ENCODE measurements at regions not wholly inside any gene's neighbourhood (a gene's known extent, or its start where the extent isn't known, plus 50 kb on each side); places are given as distances from the start of the nearest gene placed in this dataset.

GRCh38 chr3:56890448-56891091 is 88.8 kb upstream of the ARHGEF3 start:
- DNase-seq: peak; percentile 63

- no peak for DNase-seq
Measured at GRCh38 chr3:56889131-56889530, 87.4 kb upstream of the ARHGEF3 start.

- no peak for DNase-seq
Measured at GRCh38 chr3:56887402-56888025, 85.8 kb upstream of the ARHGEF3 start.

GRCh38 chr3:56886314-56886713 is 84.6 kb upstream of the ARHGEF3 start:
- no peak for DNase-seq

DNA sequence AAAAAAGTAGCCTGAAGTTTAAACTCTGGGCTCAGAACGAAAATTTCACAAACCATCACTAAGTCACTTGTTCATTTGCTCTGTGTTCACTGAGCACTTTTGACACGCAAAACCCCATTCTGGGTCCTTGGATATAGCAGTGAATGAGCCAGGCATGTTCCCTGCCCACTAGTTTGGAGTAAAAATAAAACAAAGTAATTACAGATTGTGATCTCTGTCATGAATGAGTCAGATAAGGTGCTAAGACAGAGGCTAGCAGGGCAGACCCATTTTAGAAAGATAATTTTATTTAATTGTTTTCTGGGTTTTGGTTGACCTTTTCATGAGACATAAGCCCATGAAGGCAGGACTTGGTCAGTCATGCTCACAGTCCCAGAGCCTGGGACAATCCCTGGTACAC is 84.1 kb upstream of the ARHGEF3 start:
- DNase-seq: no peak

GRCh38 chr3:56885453-56885852 is 83.7 kb upstream of the ARHGEF3 start:
- DNase-seq: no peak

GRCh38 chr3:56884387-56884786 is 82.6 kb upstream of the ARHGEF3 start:
- peak; percentile 8 for DNase-seq

DNA sequence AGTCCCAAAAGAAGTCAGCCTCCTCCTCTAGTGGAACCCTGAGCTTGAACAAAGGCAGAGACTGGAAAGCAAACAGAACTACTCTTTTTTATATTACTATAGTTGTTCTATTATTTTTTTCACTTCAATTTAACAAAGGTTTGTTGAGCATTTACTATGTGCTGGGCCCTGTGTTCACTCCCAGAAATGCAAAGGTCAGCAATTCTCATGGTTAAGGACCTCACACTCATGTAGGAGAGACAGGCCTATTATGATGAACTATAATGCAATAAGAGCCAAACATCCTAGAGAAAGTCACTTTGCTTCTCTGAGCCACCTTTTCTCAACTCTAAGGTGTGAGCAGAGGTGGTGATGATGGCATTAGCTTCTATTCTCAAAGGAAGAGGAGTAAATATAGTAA is 82.1 kb upstream of the ARHGEF3 start:
- DNase-seq: no peak

- DNase-seq: no peak
Measured at GRCh38 chr3:56882896-56883295, 81.1 kb upstream of the ARHGEF3 start.

DNA sequence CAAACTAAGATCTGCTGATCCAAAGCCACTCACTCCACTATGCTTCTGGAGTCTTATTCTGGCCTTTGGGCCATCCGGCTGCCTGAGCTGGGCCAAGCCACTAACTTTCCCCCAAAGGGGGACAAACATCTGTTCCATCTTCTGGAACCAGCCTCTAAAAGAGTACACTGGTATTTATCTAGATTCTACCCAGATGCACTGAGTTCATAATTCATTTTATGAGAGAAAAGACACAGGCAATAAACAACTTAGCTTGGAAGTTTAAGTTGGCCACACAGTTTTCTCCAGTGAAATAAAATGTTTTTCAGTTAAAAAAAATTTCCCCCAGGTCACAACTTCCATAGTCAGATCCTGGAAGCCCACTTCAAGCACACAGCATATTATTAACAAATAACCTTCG is 80.1 kb upstream of the ARHGEF3 start:
- no peak for DNase-seq

DNA sequence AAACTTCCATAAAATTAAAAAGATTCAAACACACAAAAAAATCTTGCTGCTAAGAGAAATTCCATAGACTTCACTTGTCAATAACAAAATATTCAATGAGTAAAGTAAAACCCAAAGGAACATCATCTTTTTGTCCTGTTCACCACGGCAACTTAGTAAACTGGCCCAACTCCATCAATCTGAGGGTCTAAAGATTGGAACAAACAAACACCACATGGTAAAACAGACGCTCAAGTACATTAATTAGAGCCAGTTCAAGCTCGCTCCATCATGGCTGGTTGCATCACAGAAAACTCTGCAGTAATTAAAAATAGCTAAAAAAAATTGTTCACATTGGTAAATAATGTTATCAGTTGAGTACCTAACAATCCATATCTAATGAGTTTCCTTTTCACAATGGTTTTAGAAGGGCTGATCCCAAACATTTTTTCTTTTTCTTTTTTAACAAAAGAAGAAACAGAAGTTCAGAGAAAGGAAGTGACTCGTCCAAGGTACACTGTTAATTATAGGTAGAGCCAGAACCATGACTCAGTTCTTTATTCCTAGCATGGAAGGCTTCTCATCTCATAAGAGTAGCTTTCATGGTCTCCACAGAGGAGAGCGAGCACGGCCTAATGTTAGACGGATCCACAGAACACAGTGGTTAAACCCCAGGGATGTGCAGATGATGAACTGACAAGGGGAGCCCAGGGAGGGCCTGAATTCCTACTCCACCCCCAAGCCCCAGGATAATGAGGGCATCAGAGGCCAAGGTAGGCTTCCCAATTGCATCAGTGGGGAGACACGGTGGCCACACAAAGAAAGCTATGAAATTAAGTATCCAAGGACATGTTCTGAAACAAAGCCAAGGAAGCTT is 79.2 kb upstream of the ARHGEF3 start:
- no peak for DNase-seq

- peak; percentile 53 for DNase-seq
Measured at GRCh38 chr3:56879436-56880215, 77.9 kb upstream of the ARHGEF3 start.

- DNase-seq: peak; percentile 53
Measured at GRCh38 chr3:56878074-56878473, 76.3 kb upstream of the ARHGEF3 start.

- no peak for DNase-seq
Measured at GRCh38 chr3:56876916-56877315, 75.2 kb upstream of the ARHGEF3 start.

GRCh38 chr3:56874269-56874668 is 72.5 kb upstream of the ARHGEF3 start:
- no peak for DNase-seq

DNA sequence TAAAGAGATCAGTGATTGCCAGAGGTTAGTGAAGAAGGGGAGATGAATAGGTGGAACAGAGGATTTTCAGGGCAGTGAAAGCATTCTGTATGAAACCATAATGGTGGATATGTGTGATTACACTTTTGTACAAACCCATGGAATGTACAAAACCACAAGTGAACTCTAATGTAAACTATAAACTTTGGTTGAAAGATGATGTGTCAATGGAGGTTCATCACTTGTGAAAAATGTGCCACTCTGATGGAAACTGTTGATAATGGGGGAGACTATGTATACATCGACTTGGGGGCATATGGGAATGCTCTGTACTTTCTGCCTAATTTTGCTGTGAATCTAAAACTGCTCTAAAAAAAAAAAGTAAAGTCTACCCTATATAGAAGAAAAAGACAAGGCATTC is 68.7 kb upstream of the ARHGEF3 start:
- peak; percentile 38 for DNase-seq

GRCh38 chr3:56869157-56869889 is 67.6 kb upstream of the ARHGEF3 start:
- DNase-seq: no peak

- DNase-seq: no peak
Measured at GRCh38 chr3:56868706-56869105, 67.0 kb upstream of the ARHGEF3 start.

DNA sequence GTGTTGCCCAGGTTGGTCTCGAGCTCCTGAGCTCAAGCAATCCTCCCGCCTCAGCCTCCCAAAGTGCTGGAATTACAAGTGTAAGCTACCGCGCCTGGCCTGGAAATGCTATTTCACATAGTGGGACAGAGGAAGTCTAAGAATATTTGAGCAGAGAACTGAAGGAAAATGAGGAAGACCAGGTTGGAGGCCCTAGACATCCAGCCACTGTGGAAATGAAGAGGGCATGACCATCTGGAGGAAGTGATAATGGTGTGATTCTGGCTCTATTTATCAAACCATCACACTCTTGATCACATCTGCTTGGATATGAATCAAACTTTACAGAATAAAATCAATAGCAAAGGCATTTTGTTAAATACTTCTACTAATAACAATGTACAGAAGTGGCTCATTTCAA is 65.9 kb upstream of the ARHGEF3 start:
- DNase-seq: no peak

GRCh38 chr3:56864918-56865524 is 63.3 kb upstream of the ARHGEF3 start:
- no peak for DNase-seq

- no peak for DNase-seq
Measured at GRCh38 chr3:56864090-56864489, 62.3 kb upstream of the ARHGEF3 start.

Data from fibroblast of skin of abdomen (primary cell).